Activated CD8-positive, alpha-beta T cell treated with anti-CD3 and anti-CD28 coated beads for 36 hours (primary cell): ENCODE measurements at regions not wholly inside any gene's neighbourhood (a gene's known extent, or its start where the extent isn't known, plus 50 kb on each side); places are given as distances from the start of the nearest gene placed in this dataset.

Source experiments
- ATAC-seq: fragments of 200-7000 bp; cut with Tn5 transposase; one replicate; pipeline ENCODE4 v1.10.0; 2021; ENCODE audit warnings: mild to moderate bottlenecking, moderate library complexity
- CTCF ChIA-PET: fragments of 350-600 bp; sonication (Branson Sonifier 250); formaldehyde crosslinking; loops from one replicate; lab custom pipeline; 2021; ENCODE audit warnings: antibody characterized with exemption; lab: Charles Lee
- POLR2A ChIA-PET: fragments of 350-600 bp; sonication (Branson Sonifier 250); formaldehyde crosslinking; loops from one replicate; lab custom pipeline; 2021; ENCODE audit warnings: antibody characterized with exemption; lab: Charles Lee
- DNase-seq: peaks from one replicate; pipeline ENCODE4 v3.0.0-alpha.2; 2020
- H3K27ac Mint-ChIP-seq: one replicate; pipeline ENCODE4 v1.8.0; 2021; ENCODE audit warnings: mild to moderate bottlenecking, mixed read lengths
- H3K27me3 Mint-ChIP-seq: one replicate; pipeline ENCODE4 v1.8.0; 2021; ENCODE audit warnings: mixed read lengths
- H3K36me3 Mint-ChIP-seq: one replicate; pipeline ENCODE4 v1.8.0; 2021; ENCODE audit warnings: low read depth, mixed read lengths
- H3K4me1 Mint-ChIP-seq: one replicate; pipeline ENCODE4 v1.8.0; 2021; ENCODE audit warnings: low read depth, mixed read lengths
- H3K4me3 Mint-ChIP-seq: one replicate; pipeline ENCODE4 v1.8.0; 2021; ENCODE audit warnings: mild to moderate bottlenecking, moderate library complexity, mixed read lengths
- H3K9me3 Mint-ChIP-seq: one replicate; pipeline ENCODE4 v1.8.0; 2021; ENCODE audit warnings: mixed read lengths
- CTCF ChIP-seq: fragments of 200-600 bp; IDR thresholded peaks from one replicate; pipeline ENCODE4 v1.8.0; 2022; ENCODE audit warnings: antibody characterized with exemption, mild to moderate bottlenecking
- intact Hi-C: fragments of 100-400 bp; cut with micrococcal nuclease; formaldehyde crosslinking; loops from one replicate; pipeline ENCODE4 v1.10.0; 2022

GRCh38 chr14:30798961-30799360, 75.4 kb upstream of the COCH start:
- H3K36me3 Mint-ChIP-seq: no peaks in the 10 kb centered on the region
- peaks cover 24% of the 10 kb centered on the region for H3K27me3 Mint-ChIP-seq
- no peaks in the 10 kb centered on the region for H3K9me3 Mint-ChIP-seq
- ChIA-PET POLR2A (interaction anchor here (0.8 kb wide), 1 partner anchor 23 kb away, joined by 3 read pairs; no protein-coding TSS in a partner anchor), CTCF (no interaction called here)
- no peaks in the 10 kb centered on the region for H3K4me1 Mint-ChIP-seq
- H3K27ac Mint-ChIP-seq: no peak overlapping the region
- DNase-seq (no peak), ATAC-seq (no peak)
- no peak overlapping the region for H3K4me3 Mint-ChIP-seq
- no peak for TF ChIP-seq CTCF
- intact Hi-C loops: no loop called here

- ATAC-seq: no peak
- Mint-ChIP-seq H3K27me3 (peaks cover 20% of the 10 kb centered on the region), H3K4me3 (no peak overlapping the region), H3K9me3 (no peaks in the 10 kb centered on the region), H3K27ac (no peak overlapping the region), H3K4me1 (no peaks in the 10 kb centered on the region), H3K36me3 (no peaks in the 10 kb centered on the region)
- TF ChIP-seq CTCF: no peak
- POLR2A ChIA-PET: no interaction called here
- intact Hi-C loops: no loop called here
- CTCF ChIA-PET: no interaction called here
- no peak for DNase-seq
These were observed 74.4 kb upstream of the COCH start for GRCh38 chr14:30799933-30800332.

GRCh38 chr14:30803185-30803584, 71.2 kb upstream of the COCH start:
- H3K36me3 Mint-ChIP-seq: no peaks in the 10 kb centered on the region
- no peak overlapping the region for H3K4me3 Mint-ChIP-seq
- peaks cover 15% of the 10 kb centered on the region for H3K27me3 Mint-ChIP-seq
- POLR2A ChIA-PET: interaction anchor here (0.8 kb wide), 1 partner anchor 363 kb away, joined by 3 read pairs; no protein-coding TSS in a partner anchor
- intact Hi-C loops: no loop called here
- H3K9me3 Mint-ChIP-seq: no peaks in the 10 kb centered on the region
- no peaks in the 10 kb centered on the region for H3K4me1 Mint-ChIP-seq
- CTCF ChIA-PET: no interaction called here
- no peak for TF ChIP-seq CTCF
- H3K27ac Mint-ChIP-seq: no peak overlapping the region
- no peak for ATAC-seq
- DNase-seq: no peak

GRCh38 chr14:30805284-30805683, 69.1 kb upstream of the COCH start:
- Mint-ChIP-seq H3K4me1 (no peaks in the 10 kb centered on the region), H3K4me3 (no peak overlapping the region), H3K36me3 (no peaks in the 10 kb centered on the region), H3K27ac (no peak overlapping the region), H3K27me3 (peaks cover 13% of the 10 kb centered on the region), H3K9me3 (no peaks in the 10 kb centered on the region)
- no peak for TF ChIP-seq CTCF
- ATAC-seq (no peak), DNase-seq (no peak)
- intact Hi-C loops: no loop called here
- ChIA-PET POLR2A (no interaction called here), CTCF (no interaction called here)

GRCh38 chr14:30808576-30808975, 65.8 kb upstream of the COCH start:
- no peak overlapping the region for H3K27ac Mint-ChIP-seq
- H3K4me3 Mint-ChIP-seq: no peak overlapping the region
- no peak for TF ChIP-seq CTCF

More at GRCh38 chr14:30808576-30808975, 65.8 kb upstream of the COCH start:
- POLR2A ChIA-PET: no interaction called here
- ATAC-seq: no peak
- DNase-seq: no peak
- H3K36me3 Mint-ChIP-seq: no peaks in the 10 kb centered on the region
- peaks cover 9% of the 10 kb centered on the region for H3K27me3 Mint-ChIP-seq
- no peaks in the 10 kb centered on the region for H3K9me3 Mint-ChIP-seq
- intact Hi-C loops: no loop called here
- no peaks in the 10 kb centered on the region for H3K4me1 Mint-ChIP-seq
- CTCF ChIA-PET: interaction anchor here (0.9 kb wide), 1 partner anchor 13 kb away, joined by 3 read pairs; no protein-coding TSS in a partner anchor
